NCI-H2227 treated with DMSO at 0.1 percent for 48 hours (cell line): ENCODE measurements at regions not wholly inside any gene's neighbourhood (a gene's known extent, or its start where the extent isn't known, plus 50 kb on each side); places are given as distances from the start of the nearest gene placed in this dataset.
"Not testable (repeated sequence)": the region's sequence is repeated elsewhere in the genome, so short reads cannot be mapped to it uniquely, and the experiment has no call there.

ENCODE experiments used
- DNase-seq: peaks from one replicate; lab custom pipeline; 2025; lab: John Stamatoyannopoulos, UW

DNA sequence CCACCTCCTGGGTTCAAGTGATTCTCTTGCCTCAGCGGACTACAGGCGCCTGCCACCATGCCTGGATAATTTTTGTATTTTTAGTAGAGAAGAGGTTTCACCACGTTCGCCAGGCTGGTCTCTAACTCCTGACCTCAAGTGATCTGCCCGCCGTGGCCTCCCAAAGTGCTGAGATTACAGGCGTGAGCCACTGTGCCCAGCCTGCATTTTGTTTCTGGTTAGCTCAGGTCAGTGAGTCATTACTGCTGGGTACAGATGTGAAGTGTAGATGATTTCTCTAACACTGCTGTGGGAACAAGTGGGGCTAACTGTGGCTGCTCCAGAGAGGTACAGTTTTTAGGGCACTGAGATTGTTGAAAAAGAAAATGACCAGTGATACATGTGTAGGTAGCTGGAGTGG lies 188.6 kb downstream of the PRL start:
- no peak for DNase-seq

- DNase-seq: no peak
Observed at GRCh38 chr6:22110061-22110460, 186.8 kb downstream of the PRL start.

DNA sequence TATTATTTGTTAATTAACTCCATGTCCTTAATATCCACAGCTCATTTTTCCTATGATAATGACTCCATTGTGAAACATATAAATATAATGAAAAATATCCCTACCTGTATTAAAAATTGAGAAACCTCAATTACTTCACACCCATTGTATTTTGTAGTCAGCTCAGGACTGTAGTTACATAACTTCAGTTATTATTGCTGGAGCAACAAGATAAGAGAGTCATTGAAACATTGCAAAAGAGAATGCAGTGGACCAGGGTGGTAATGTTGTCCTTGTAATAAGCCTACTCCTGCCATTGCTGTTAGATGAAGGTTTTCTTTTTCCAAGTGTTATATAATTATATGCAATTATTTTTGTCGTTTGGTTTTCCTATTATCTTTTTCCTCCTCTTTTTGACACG lies 184.4 kb downstream of the PRL start:
- no peak for DNase-seq

- DNase-seq: no peak
Observed at GRCh38 chr6:22113026-22113766, 183.6 kb downstream of the PRL start.

DNA sequence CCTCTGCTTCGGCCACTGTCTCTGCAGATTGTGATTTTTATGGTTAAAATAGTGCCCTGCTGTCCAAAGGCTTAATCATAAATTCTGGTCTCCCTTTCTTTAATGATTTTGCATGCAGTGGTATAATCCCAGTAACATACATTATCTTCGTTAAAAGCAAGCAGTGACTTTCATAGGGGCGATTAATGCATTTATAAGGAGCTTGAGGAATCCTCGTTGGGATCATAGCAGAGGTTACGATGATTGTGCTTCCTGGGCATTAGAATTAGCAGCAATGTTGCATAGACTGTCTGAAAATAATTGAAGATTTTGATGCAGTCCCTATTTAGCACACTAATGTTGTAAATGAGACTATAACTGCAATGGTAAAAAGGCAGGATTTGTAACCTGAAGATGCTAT lies 181.3 kb downstream of the PRL start:
- no peak for DNase-seq

DNA sequence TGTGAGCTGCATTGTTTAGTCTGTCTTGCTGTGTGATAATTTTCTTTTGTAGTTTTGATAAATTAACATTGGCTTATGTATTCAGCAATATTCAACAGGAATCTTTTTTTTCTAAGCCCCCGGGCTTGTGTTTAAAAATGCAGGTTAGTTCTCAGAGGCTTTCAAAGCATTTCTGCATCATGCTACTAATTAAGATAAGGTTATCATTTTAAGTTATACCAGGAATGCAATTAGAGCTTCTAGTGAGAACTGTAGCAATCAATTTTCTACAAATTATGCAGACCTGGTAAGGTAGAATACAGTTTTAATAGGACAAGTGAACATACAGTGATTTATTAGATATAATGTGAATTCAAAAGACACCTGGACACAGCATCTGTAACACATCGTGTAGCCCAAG lies 179.2 kb downstream of the PRL start:
- DNase-seq: no peak

DNA sequence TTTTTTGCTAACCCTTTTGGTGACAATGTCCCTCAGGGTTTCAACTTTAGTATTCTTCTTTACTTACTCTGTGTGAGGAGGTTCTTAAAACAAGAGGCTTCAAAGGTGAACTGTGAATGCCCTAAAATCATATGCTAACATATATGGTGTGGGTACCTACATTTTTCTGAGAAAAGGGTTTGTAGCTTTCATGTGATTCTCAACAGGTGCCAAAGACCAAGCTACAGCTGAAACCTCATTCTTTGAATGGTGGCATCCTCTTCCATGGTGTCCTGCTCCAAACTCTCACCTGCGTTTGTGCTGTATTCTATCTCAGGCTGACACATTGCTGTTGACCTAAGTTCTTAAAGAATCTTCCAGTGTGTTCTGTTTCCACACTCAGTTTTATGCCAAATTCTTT lies 177.3 kb downstream of the PRL start:
- no peak for DNase-seq

DNA sequence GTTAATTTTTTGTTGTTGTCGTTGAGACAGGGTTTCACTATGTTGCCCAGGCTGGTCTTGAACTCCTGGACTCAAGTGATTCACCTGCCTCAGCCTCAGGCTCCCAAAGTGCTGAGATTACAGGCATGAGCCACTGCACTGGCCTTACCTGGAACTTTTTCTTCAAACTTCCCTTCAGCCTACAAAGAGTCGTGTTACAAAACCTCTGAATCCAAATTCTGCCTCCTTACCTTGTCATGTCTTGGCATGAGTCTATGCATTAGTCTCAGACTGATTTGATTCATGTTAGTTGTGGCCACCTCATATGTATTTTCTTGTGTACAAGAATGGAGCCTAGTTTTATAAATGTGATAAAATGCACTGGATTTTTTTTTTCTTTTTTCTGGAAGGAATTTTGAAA lies 172.1 kb downstream of the PRL start:
- DNase-seq: no peak

GRCh38 chr6:22126910-22127309 lies 169.9 kb downstream of the PRL start:
- DNase-seq: no peak

GRCh38 chr6:22129751-22130150 lies 167.1 kb downstream of the PRL start:
- DNase-seq: no peak

GRCh38 chr6:22132656-22133055 lies 164.2 kb downstream of the PRL start:
- DNase-seq: no peak

DNA sequence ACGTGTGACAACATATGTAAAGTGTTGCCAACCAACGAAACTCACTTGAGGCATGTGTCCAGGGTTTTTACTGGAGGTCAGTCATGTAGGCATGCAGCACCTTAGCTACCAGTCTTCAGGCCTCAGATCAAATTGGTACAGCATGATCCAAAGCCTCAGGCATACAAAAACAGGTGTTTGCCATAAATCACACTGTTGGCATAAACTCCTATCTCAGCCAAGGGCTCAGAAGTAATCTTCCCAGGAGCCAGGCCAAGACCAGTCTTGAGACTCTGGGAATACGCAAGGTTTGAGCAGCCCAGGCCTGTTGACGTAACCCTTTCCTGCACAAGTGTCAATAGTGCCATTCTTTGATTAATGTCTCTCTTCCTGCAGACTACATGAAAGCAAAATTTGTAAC lies 163.5 kb downstream of the PRL start:
- DNase-seq: no peak

DNA sequence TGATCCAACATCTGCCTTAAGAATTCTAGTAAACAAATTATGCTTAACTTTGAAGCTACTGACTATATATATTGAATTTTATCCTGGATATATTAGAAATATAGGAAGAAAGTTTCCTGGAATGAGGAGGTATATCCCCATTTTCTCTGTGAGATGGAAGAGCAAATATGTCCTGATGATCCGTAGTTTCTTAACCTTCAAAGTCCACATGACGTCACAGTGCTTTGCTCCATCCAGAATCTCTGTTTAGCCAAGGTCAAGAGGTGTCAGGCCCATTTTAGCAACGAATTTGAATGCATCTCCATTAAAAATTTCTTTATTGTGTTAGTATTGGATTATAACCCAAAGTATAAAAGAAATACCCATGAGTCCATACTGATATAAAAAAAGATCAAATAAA lies 162.5 kb downstream of the PRL start:
- no peak for DNase-seq

GRCh38 chr6:22135395-22135794 lies 161.4 kb downstream of the PRL start:
- DNase-seq: no peak

DNA sequence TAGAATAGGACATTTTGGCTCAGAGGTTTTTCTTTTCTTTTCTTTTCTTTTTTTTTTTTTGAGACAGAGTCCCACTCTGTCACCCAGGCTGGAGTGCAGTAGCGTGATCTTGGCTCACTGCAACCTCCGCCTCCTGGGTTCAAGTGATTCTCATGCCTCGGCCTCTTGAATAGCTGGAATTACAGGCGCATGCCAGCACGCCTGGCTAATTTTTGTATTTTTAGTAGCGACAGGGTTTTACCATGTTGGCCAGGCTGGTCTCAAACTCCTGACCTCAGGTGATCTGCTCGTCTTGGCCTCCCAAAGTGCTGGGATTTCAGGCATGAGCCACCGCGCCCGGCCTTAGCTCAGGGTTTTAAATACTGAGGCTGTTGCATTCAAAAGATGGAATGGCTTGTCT lies 156.1 kb downstream of the PRL start:
- not testable (repeated sequence) for DNase-seq

GRCh38 chr6:22141241-22141745 lies 155.5 kb downstream of the PRL start:
- DNase-seq: peak; percentile 45

DNA sequence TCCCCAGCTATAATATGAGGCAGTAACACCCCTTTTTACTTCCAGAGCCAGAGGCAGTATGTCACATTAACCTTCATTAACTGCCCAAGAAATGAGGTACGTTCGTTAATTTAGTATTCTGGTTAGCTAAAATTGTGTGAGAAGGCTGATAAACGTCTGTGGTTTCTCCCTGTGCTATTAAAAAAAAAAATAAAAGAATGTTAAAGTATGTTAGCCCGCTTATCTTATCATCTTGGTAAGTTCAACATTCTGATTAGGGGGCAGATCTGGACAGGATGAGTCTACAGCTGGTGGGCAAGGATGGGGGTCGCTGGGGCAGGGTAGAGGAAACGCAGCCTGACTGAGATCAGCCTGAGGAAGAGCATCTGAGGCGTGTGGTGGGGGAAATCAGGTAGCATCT lies 154.0 kb downstream of the PRL start:
- no peak for DNase-seq

- DNase-seq: no peak
Observed at GRCh38 chr6:22145376-22145775, 151.5 kb downstream of the PRL start.

- DNase-seq: peak; percentile 90
Observed at GRCh38 chr6:22145823-22146677, 150.8 kb downstream of the PRL start.

DNA sequence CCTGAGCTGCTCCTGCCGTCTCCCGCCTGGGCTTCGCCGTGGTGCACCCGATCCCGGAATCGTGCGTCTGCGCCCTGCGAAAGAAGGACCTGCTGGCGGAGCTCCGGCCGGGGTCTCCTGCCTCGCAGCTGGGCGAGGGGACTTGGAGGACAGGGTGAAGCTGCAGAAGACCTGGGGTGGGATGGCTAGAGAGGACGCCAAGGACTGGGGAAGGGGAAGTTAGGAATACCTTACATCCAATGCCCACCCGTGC lies 150.2 kb downstream of the PRL start:
- DNase-seq: peak; percentile 54

- DNase-seq: peak; percentile 54
Observed at GRCh38 chr6:22146931-22147701, 149.7 kb downstream of the PRL start.

- DNase-seq: no peak
Observed at GRCh38 chr6:22147921-22148776, 148.7 kb downstream of the PRL start.
